ENCODE measurements at regions not wholly inside any gene's neighbourhood (a gene's known extent, or its start where the extent isn't known, plus 50 kb on each side); places are given as distances from the start of the nearest gene placed in this dataset.
A peak's percentile ranks its signal among the peaks of the same experiment; 100 is the strongest.
"Not testable (repeated sequence)": the region's sequence is repeated elsewhere in the genome, so short reads cannot be mapped to it uniquely, and the experiment has no call there.

- intact Hi-C loops (cut with DNase I) = no loop called here
- Histone ChIP-seq H3K4me1 (no peaks in the 10 kb centered on the region), H3K27ac (no peak overlapping the region), H3K36me3 (no peaks in the 10 kb centered on the region), H3K4me3 (no peak overlapping the region), H3K27me3 (no peaks in the 10 kb centered on the region), H3K9me3 (no peaks in the 10 kb centered on the region)
- ATAC-seq = no peak
- DNase-seq = no peak
- no peak for TF ChIP-seq CTCF (IDR thresholded peaks at IDR 0.05)
Measured at GRCh38 chr3:153244961-153245360, 82.9 kb downstream of the RAP2B start.

GRCh38 chr3:153245661-153246060 lies 83.6 kb downstream of the RAP2B start:
- ATAC-seq = no peak
- TF ChIP-seq CTCF (IDR thresholded peaks at IDR 0.05) = no peak
- intact Hi-C loops (cut with DNase I) = no loop called here

GRCh38 chr3:153246331-153246730 lies 84.3 kb downstream of the RAP2B start:
- Histone ChIP-seq H3K4me1 (no peaks in the 10 kb centered on the region), H3K36me3 (no peaks in the 10 kb centered on the region), H3K4me3 (no peak overlapping the region), H3K27me3 (no peaks in the 10 kb centered on the region), H3K9me3 (no peaks in the 10 kb centered on the region), H3K27ac (no peak overlapping the region)
- no peak for ATAC-seq
- no peak for DNase-seq
- intact Hi-C loops (cut with DNase I) = no loop called here
- no peak for TF ChIP-seq CTCF (IDR thresholded peaks at IDR 0.05)

More at GRCh38 chr3:153245661-153246060, 83.6 kb downstream of the RAP2B start:
- Histone ChIP-seq H3K9me3 (no peaks in the 10 kb centered on the region), H3K36me3 (no peaks in the 10 kb centered on the region), H3K27ac (no peak overlapping the region), H3K4me1 (no peaks in the 10 kb centered on the region), H3K27me3 (no peaks in the 10 kb centered on the region), H3K4me3 (no peak overlapping the region)
- no peak for DNase-seq

GRCh38 chr3:153246806-153247205 lies 84.8 kb downstream of the RAP2B start:
- no peak overlapping the region for H3K4me3 ChIP-seq
- H3K36me3 ChIP-seq = no peaks in the 10 kb centered on the region
- TF ChIP-seq CTCF (IDR thresholded peaks at IDR 0.05) = no peak
- H3K27me3 ChIP-seq = no peaks in the 10 kb centered on the region
- H3K27ac ChIP-seq = peak overlapping the region; percentile 28
- intact Hi-C loops (cut with DNase I) = no loop called here
- H3K9me3 ChIP-seq = no peaks in the 10 kb centered on the region
- ATAC-seq (peak; percentile 26), DNase-seq (no peak)
- H3K4me1 ChIP-seq = no peaks in the 10 kb centered on the region

GRCh38 chr3:153247331-153248330 lies 85.6 kb downstream of the RAP2B start:
- Histone ChIP-seq H3K27me3 (no peaks in the 10 kb centered on the region), H3K36me3 (no peaks in the 10 kb centered on the region), H3K4me1 (no peaks in the 10 kb centered on the region), H3K27ac (peak overlapping the region; percentile 28), H3K4me3 (no peak overlapping the region), H3K9me3 (no peaks in the 10 kb centered on the region)
- DNase-seq (no peak), ATAC-seq (peak; percentile 77)
- intact Hi-C loops (cut with DNase I) = no loop called here
- no peak for TF ChIP-seq CTCF (IDR thresholded peaks at IDR 0.05)

- H3K27ac ChIP-seq; ATAC-seq; H3K27me3 ChIP-seq; H3K4me3 ChIP-seq; DNase-seq; intact Hi-C loops (cut with DNase I); H3K36me3 ChIP-seq; H3K9me3 ChIP-seq; H3K4me1 ChIP-seq: not testable (repeated sequence)
Measured at GRCh38 chr3:153248835-153249234, 86.8 kb downstream of the RAP2B start.
